Right lung (tissue), 2 donors: ENCODE measurements at regions not wholly inside any gene's neighbourhood (a gene's known extent, or its start where the extent isn't known, plus 50 kb on each side); places are given as distances from the start of the nearest gene placed in this dataset.
"Not testable (repeated sequence)": the region's sequence is repeated elsewhere in the genome, so short reads cannot be mapped to it uniquely, and the experiment has no call there.

Source experiments
- DNase-seq, 2 donors: peaks; one replicate each; pipeline ENCODE4 v3.0.0-alpha.2; 2013

GRCh38 chr14:59058776-59059175, 129.7 kb upstream of the DAAM1 start:
- DNase-seq, result not testable (repeated sequence)

- no peak for DNase-seq
These were observed 127.6 kb upstream of the DAAM1 start for GRCh38 chr14:59060841-59061240.

- DNase-seq, result no peak
These were observed 127.2 kb upstream of the DAAM1 start for GRCh38 chr14:59061292-59061691.

GRCh38 chr14:59063259-59063658, 125.2 kb upstream of the DAAM1 start:
- DNase-seq, result no peak

- no peak for DNase-seq
These were observed 121.2 kb upstream of the DAAM1 start for GRCh38 chr14:59067127-59067894.

- DNase-seq, result no peak
These were observed 119.2 kb upstream of the DAAM1 start for GRCh38 chr14:59069163-59069854.

- no peak for DNase-seq
These were observed 113.0 kb upstream of the DAAM1 start for GRCh38 chr14:59075506-59075905.

- DNase-seq, result no peak
These were observed 106.7 kb upstream of the DAAM1 start for GRCh38 chr14:59081720-59082119.

GRCh38 chr14:59085207-59085739, 103.2 kb upstream of the DAAM1 start:
- DNase-seq, result no peak

- no peak for DNase-seq
These were observed 102.1 kb upstream of the DAAM1 start for GRCh38 chr14:59086241-59086882.

- no peak for DNase-seq
These were observed 101.2 kb upstream of the DAAM1 start for GRCh38 chr14:59087240-59087639.

- DNase-seq, result no peak
These were observed 100.8 kb upstream of the DAAM1 start for GRCh38 chr14:59087711-59088110.

- no peak for DNase-seq
These were observed 97.9 kb upstream of the DAAM1 start for GRCh38 chr14:59090572-59090971.

- no peak for DNase-seq
These were observed 97.1 kb upstream of the DAAM1 start for GRCh38 chr14:59091404-59091803.

- no peak for DNase-seq
These were observed 96.5 kb upstream of the DAAM1 start for GRCh38 chr14:59091976-59092375.

GRCh38 chr14:59093902-59094301, 94.6 kb upstream of the DAAM1 start:
- no peak for DNase-seq

- peak; percentile 49 to 52 for DNase-seq
These were observed 92.2 kb upstream of the DAAM1 start for GRCh38 chr14:59096303-59096702.

- DNase-seq, result no peak
These were observed 90.8 kb upstream of the DAAM1 start for GRCh38 chr14:59097681-59098080.

GRCh38 chr14:59098377-59098776, 90.1 kb upstream of the DAAM1 start:
- no peak for DNase-seq

- no peak for DNase-seq
These were observed 88.3 kb upstream of the DAAM1 start for GRCh38 chr14:59100205-59100604.

GRCh38 chr14:59101476-59101875, 87.0 kb upstream of the DAAM1 start:
- no peak for DNase-seq

GRCh38 chr14:59103396-59103795, 85.1 kb upstream of the DAAM1 start:
- no peak for DNase-seq

- DNase-seq, result no peak
These were observed 80.6 kb upstream of the DAAM1 start for GRCh38 chr14:59107819-59108218.
